ENCODE measurements at regions not wholly inside any gene's neighbourhood (a gene's known extent, or its start where the extent isn't known, plus 50 kb on each side); places are given as distances from the start of the nearest gene placed in this dataset.
A peak's percentile ranks its signal among the peaks of the same experiment; 100 is the strongest.

GRCh38 chr4:41883988-41884734, 51.1 kb upstream of the TMEM33 start:
- DNase-seq = no peak

GRCh38 chr4:41882625-41883347, 52.4 kb upstream of the TMEM33 start:
- peak; percentile 72 to 77 for DNase-seq

- peak in 1 of 2 experiments; percentile 35 for DNase-seq
Observed at GRCh38 chr4:41881981-41882624, 53.1 kb upstream of the TMEM33 start.

GRCh38 chr4:41880840-41881831, 54.1 kb upstream of the TMEM33 start:
- DNase-seq = no peak

DNA sequence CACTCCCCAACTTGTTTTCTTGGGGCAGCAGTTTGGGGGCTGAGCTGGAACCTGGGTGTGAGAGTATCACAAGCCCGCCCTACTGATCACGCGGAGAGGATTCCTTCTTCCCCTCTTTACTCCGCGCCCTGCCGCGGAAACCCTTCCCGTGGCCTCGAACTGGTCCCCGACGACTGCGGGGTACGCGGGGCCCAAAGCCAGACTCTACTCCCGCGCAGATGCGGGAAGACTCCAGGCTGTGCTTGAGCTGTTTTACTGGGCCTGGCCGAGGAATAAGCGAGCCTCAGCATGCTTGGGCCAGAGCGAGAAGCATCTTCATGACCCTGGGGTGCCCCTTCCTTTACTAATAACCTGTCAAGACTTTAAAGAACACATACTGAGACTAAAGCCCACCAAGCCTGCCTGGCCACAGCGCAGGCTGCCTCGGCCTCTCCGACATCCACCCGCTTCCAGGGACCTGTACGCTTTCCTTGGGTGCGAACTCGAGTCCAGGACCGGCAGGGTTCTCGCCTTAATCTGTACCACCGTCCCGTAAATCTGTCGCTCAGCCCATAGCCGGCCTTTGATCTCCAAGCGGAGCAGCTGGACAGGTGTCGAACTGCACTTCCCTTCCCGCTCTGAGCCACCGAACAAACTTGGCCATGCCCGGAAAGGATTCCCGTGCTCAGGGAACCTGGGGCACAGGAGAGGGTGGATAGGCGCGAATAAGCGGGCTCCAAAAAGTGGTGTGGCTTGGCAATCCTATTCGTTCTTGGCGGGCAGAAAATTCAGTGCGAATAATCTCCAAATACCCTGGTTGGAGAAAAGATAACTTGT, 55.0 kb upstream of the TMEM33 start:
- peak in 1 of 2 experiments; percentile 31 for DNase-seq

GRCh38 chr4:41879552-41879951, 55.7 kb upstream of the TMEM33 start:
- DNase-seq = no peak

DNA sequence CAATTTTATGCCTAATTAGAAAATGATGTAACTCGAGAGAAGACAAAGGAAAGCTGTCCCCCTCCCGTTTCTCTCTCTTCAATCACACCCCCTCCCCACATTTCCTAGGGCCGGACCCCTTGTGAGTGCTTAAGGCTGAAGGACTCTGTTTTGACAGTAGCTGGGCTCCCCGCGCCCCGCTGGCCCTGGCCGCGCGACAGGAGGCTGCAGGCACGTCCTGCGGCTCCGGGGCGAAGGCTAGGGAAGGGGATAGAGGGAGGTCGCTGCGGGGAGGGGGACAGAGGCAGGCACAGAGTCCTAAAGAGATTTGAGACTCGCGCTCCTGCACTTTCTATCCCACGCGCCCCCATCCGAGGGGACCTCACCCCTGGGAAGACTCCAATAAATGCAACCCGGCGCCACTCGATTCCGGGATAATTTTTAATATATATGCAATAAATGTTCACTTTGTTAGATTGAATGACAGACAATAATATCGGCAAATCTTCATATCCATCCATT, 56.2 kb upstream of the TMEM33 start:
- no peak for DNase-seq

DNA sequence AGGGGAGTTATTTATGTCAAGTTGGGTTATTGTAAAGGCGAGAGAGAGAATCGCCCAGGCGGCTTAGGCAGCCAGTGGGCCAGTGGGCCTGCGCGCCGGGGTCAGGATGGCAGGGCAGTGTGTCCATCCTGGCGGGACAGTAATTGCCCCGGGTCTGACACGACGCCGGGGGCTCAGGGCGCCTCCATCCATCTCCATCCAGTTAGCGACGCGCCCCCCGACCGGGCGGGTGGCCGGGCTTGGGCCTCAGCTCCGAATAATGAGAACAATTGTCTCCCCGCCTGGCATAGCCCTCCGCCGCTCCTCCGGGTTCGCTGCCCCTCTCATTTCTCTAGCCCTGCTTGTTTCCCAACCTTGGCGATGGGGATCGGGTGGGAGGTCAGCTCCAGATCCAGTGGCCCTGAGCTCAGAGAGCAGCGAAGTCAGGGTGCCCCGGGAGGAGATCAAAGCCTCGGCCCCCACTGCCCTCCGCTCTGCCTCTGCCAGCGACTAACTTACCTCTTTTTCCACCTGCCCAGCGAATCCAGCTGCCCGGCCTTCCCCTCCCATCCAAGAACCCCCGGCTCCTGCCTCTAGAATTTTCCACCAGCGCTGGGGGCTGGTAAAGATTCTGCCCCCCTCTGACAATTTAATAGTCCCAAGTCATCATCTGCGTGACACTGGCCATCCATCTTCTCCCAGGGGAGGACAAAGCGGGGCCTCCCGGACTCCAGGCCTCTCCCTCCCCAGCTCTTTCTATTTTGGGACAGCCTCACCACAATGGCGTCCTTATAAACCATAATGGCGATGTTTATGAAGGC, 56.9 kb upstream of the TMEM33 start:
- DNase-seq = no peak

DNA sequence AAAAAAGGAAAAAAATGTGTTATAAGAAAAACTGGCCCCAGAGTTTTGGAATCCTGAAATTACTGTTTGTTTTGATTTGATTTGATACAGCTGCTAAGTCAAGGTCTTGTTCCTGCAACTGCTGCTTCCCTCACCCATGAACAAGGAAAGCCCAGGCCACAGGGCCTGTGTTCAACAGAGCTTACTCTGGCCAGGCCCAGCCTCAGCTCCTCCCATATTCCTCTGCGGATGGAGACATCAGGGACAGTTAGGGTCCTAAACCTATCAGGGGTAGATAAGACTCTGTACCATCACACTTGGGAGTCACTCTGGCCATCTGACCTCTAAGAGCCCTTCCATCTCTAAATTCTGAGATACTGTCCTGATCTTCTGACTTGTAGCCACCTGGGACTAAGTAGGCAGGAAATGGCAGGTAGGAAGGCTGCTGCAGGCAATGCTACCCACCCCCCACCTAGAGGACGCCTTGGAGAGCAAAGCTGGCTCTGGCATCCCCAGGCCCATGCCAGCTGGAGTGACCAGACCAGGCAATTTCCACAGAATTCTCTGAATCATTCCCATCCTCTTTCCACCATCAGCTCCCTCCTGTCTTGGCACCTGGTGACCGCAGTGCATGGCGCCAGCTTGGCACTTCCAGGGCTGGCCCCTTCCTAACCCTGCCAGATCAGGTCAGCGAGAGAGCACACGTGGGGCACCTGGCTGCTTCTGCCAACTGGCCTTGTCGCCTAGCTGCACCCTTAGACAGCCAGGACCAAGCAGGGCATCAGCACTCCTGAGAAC, 58.0 kb upstream of the TMEM33 start:
- DNase-seq = no peak

DNA sequence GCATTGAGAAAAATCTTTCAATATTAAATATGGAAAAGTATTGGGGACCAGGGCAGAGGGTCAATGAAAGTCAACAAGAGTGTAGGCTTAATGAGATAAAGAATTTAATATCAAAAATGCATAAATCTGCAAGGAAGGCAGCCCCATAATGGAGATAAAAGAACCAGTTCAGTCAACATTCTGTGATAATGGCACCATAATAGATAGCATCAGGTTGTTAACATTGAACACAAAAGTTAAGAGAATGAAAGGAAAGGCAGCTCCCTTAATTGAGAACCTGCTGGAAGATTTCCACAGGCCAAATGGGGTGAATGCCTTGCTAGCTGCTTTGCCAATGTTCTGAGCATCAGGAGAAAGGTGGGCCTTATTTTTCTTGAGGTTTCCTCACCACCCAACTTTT, 60.4 kb upstream of the TMEM33 start:
- no peak for DNase-seq

DNA sequence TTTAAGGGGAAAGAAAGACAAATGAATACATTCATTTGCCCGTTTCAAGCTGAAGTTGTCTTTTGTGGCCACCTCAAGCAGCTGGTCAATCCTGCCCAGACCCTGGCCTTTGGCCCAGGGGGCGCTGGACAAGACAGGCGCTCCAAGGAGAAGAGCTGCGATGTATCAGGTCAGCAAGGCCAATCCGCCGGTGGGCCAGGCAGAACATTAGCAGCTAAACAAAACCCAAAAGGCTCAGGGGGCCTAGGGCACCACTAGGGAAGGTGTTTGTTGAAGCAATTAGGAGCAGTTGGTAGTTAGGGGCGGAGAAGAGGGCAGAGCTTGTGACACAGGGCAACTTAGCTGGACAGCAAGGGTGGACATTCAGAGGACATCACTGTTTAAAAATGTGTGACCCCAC, 60.8 kb upstream of the TMEM33 start:
- DNase-seq = no peak

GRCh38 chr4:41873380-41874295, 61.6 kb upstream of the TMEM33 start:
- DNase-seq = no peak

GRCh38 chr4:41870035-41870434, 65.2 kb upstream of the TMEM33 start:
- DNase-seq = no peak

- no peak for DNase-seq
Observed at GRCh38 chr4:41866799-41867677, 68.2 kb upstream of the TMEM33 start.

DNA sequence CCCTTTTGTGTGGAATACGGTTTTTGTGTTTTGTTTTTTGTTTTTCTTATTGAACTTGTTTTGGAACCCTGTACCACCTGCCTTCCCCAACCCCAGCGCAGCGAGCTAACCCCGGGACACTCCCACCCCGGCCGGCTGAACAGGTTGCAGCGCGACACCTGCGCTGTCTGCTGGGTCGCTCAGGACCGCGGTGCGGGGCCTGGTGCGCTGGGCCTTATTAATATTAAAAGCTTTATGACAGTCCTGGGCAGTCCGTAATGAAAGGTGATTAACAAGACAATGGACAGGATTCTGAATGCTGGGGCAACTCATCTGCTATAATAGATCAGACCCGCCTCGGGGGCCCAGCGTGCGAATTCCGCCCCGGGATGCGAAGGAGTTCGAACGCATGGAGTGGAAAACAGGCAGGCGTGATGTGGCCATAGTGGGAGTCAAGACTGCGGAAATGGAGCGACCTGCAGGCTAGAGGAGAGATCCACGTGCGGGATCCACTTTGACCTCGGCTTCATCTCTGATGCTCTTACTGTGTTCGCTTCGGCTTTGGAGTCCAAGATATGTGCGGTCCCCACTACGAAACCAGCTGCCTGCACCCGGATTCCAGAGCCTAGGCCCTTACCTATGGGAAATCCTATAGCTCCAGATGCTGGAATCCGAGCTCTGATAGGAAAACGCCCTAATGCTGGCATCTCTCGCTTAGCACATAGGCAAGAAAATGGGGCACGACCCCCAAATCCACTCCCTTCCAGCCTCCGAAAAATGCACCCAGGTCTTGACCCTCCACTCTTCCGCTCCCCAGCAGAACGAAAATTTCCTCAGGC, 69.0 kb upstream of the TMEM33 start:
- DNase-seq = no peak

GRCh38 chr4:41865306-41865980, 69.8 kb upstream of the TMEM33 start:
- DNase-seq = no peak
